Caco-2 (cell line): ENCODE measurements at regions not wholly inside any gene's neighbourhood (a gene's known extent, or its start where the extent isn't known, plus 50 kb on each side); places are given as distances from the start of the nearest gene placed in this dataset.

ENCODE experiments used
- BruUV-seq: library from RNA; stranded (reverse); fragments of 400-500 nt; replicated peaks from 2 replicates; lab custom pipeline; 2021; lab: Mats Ljungman, UMichigan
- CTCF ChIA-PET: fragments of 300-600 bp; sonication (Branson Sonifier 250); formaldehyde crosslinking; loops from one replicate; lab custom pipeline; 2022; ENCODE audit warnings: antibody characterized with exemption; lab: Charles Lee
- POLR2A ChIA-PET: fragments of 300-600 bp; sonication (Branson Sonifier 250); formaldehyde crosslinking; loops from one replicate; lab custom pipeline; 2022; ENCODE audit warnings: antibody characterized with exemption; lab: Charles Lee
- DNase-seq, 2 experiments: peaks; one replicate each; pipeline versions ENCODE4 v3.0.0 to v3.0.0-alpha.2; 2020 to 2022
- H3K27me3 ChIP-seq: replicated peaks from 2 replicates; pipeline ENCODE4 v1.6.0; 2011; ENCODE audit warnings: low read length; ENCODE audit not compliant: control insufficient read depth, insufficient read depth
- H3K36me3 ChIP-seq: 2 replicates; pipeline ENCODE4 v1.5.1; 2011; ENCODE audit warnings: low read length; ENCODE audit not compliant: control insufficient read depth, insufficient read depth
- H3K4me1 ChIP-seq: fragments of 250-450 bp; sonication (Bioruptor Pico); 2 replicates; pipeline ENCODE4 v1.5.1; 2020; ENCODE audit warnings: mild to moderate bottlenecking
- H3K4me3 ChIP-seq: 2 replicates; pipeline ENCODE4 v1.5.1; 2011; ENCODE audit warnings: low read depth, mild to moderate bottlenecking, control low read depth, low read length
- H3K9me3 ChIP-seq: fragments of 250-450 bp; sonication (Bioruptor Pico); 2 replicates; pipeline ENCODE4 v1.5.1; 2020; ENCODE audit warnings: mild to moderate bottlenecking, moderate library complexity
- H3K27ac Mint-ChIP-seq: one replicate; pipeline ENCODE4 v1.8.0; 2022; ENCODE audit warnings: mixed read lengths; ENCODE audit not compliant: unreplicated experiment
- H3K27me3 Mint-ChIP-seq: one replicate; pipeline ENCODE4 v1.8.0; 2022; ENCODE audit warnings: mixed read lengths; ENCODE audit not compliant: insufficient read depth, unreplicated experiment
- H3K36me3 Mint-ChIP-seq: one replicate; pipeline ENCODE4 v1.8.0; 2022; ENCODE audit warnings: mild to moderate bottlenecking, mixed read lengths; ENCODE audit not compliant: insufficient read depth, unreplicated experiment
- H3K4me1 Mint-ChIP-seq: one replicate; pipeline ENCODE4 v1.8.0; 2022; ENCODE audit warnings: low read depth, mixed read lengths; ENCODE audit not compliant: unreplicated experiment
- H3K4me3 Mint-ChIP-seq: one replicate; pipeline ENCODE4 v1.8.0; 2022; ENCODE audit warnings: mild to moderate bottlenecking, moderate library complexity, mixed read lengths; ENCODE audit not compliant: unreplicated experiment
- H3K9me3 Mint-ChIP-seq: one replicate; pipeline ENCODE4 v1.8.0; 2022; ENCODE audit warnings: mixed read lengths; ENCODE audit not compliant: unreplicated experiment
- CTCF ChIP-seq, 2 experiments: fragments of 200-600 bp in 1 of 2; IDR thresholded peaks; 1 replicate in 1 of 2; 2 replicates in 1 of 2; pipeline versions ENCODE4 v1.5.1 to v1.8.0; 2011 to 2022; ENCODE audit warnings: antibody characterized with exemption in 1 of 2, control low read depth in 1 of 2, inconsistent platforms in 1 of 2, low read depth in 1 of 2, low read length in 1 of 2, mild to moderate bottlenecking in 1 of 2, moderate library complexity in 1 of 2; ENCODE audit not compliant: insufficient read depth in 1 of 2, severe bottlenecking in 1 of 2, unreplicated experiment in 1 of 2
- intact Hi-C: fragments of 100-400 bp; cut with micrococcal nuclease; formaldehyde crosslinking; loops from one replicate; pipeline ENCODE4 v1.10.0; 2022; ENCODE audit not compliant: unreplicated experiment

- TF ChIP-seq CTCF (IDR thresholded peaks at IDR 0.05; ENCODE audit: insufficient read depth in 1 of 2, low read depth in 1 of 2, low read length in 1 of 2, severe bottlenecking in 1 of 2, unreplicated experiment in 1 of 2), result no peak
- intact Hi-C loops, result no loop called here
- ChIA-PET CTCF (no interaction called here), POLR2A (no interaction called here)
- BruUV-seq, result no TSS peak
- Histone ChIP-seq H3K9me3 (0 out of 2 replicates have a peak, but pooled peaks cover 1% of the 10 kb centered on the region), H3K4me3 (no peak overlapping the region), H3K4me1 (no peaks in the 10 kb centered on the region), H3K36me3 (no peaks in the 10 kb centered on the region), H3K27me3 (no peaks in the 10 kb centered on the region)
- Mint-ChIP-seq H3K9me3 (peaks cover 18% of the 10 kb centered on the region), H3K4me3 (no peak overlapping the region), H3K36me3 (no peaks in the 10 kb centered on the region), H3K27ac (no peak overlapping the region), H3K4me1 (no peaks in the 10 kb centered on the region), H3K27me3 (no peaks in the 10 kb centered on the region)
- DNase-seq, result no peak
Measured at GRCh38 chr13:90830782-90831181, 516.7 kb upstream of the MIR17HG start.

GRCh38 chr13:90833951-90834350 lies 513.5 kb upstream of the MIR17HG start:
- BruUV-seq, result no TSS peak
- Mint-ChIP-seq H3K4me3 (no peak overlapping the region), H3K9me3 (peaks cover 34% of the 10 kb centered on the region), H3K36me3 (peaks cover 5% of the 10 kb centered on the region), H3K27me3 (no peaks in the 10 kb centered on the region), H3K27ac (no peak overlapping the region), H3K4me1 (peaks cover 14% of the 10 kb centered on the region)
- CTCF ChIA-PET, result no interaction called here
- intact Hi-C loops, result no loop called here
- Histone ChIP-seq H3K4me3 (no peak overlapping the region), H3K36me3 (no peaks in the 10 kb centered on the region), H3K4me1 (peaks cover 18% of the 10 kb centered on the region), H3K9me3 (0 out of 2 replicates have a peak, but pooled peaks cover 3% of the 10 kb centered on the region), H3K27me3 (no peaks in the 10 kb centered on the region)
- no peak for TF ChIP-seq CTCF (IDR thresholded peaks at IDR 0.05; ENCODE audit: insufficient read depth in 1 of 2, low read depth in 1 of 2, low read length in 1 of 2, severe bottlenecking in 1 of 2, unreplicated experiment in 1 of 2)
- DNase-seq, result no peak
- POLR2A ChIA-PET, result no interaction called here

GRCh38 chr13:90834700-90835099 lies 512.8 kb upstream of the MIR17HG start:
- no peak overlapping the region for H3K4me3 Mint-ChIP-seq
- Histone ChIP-seq H3K9me3 (0 out of 2 replicates have a peak, but pooled peaks cover 3% of the 10 kb centered on the region), H3K4me3 (no peak overlapping the region), H3K36me3 (no peaks in the 10 kb centered on the region), H3K4me1 (peaks cover 23% of the 10 kb centered on the region), H3K27me3 (no peaks in the 10 kb centered on the region)
- TF ChIP-seq CTCF (IDR thresholded peaks at IDR 0.05; ENCODE audit: insufficient read depth in 1 of 2, low read depth in 1 of 2, low read length in 1 of 2, severe bottlenecking in 1 of 2, unreplicated experiment in 1 of 2), result no peak
- ChIA-PET CTCF (interaction anchor here (0.7 kb wide), 1 partner anchor 163 kb away, joined by 4 read pairs; no protein-coding TSS in a partner anchor), POLR2A (no interaction called here)
- no TSS peak for BruUV-seq
- intact Hi-C loops, result loop anchor here (5.0 kb wide), 1 partner anchor 348 kb away; no protein-coding TSS in a partner anchor
- no peaks in the 10 kb centered on the region for H3K27me3 Mint-ChIP-seq
- no peak overlapping the region for H3K27ac Mint-ChIP-seq
- H3K4me1 Mint-ChIP-seq, result peaks cover 16% of the 10 kb centered on the region
- peaks cover 9% of the 10 kb centered on the region for H3K36me3 Mint-ChIP-seq
- DNase-seq, result no peak
- peaks cover 34% of the 10 kb centered on the region for H3K9me3 Mint-ChIP-seq
